ENCODE measurements at regions not wholly inside any gene's neighbourhood (a gene's known extent, or its start where the extent isn't known, plus 50 kb on each side); places are given as distances from the start of the nearest gene placed in this dataset.

GRCh38 chr1:239931341-239931740 lies 160.3 kb upstream of the FMN2 start:
- TF ChIP-seq EZH2phosphoT487 (IDR thresholded peaks at IDR 0.05; ENCODE audit: low read depth, severe bottlenecking, unreplicated experiment) (no peak), CTCF (IDR thresholded peaks at IDR 0.05; ENCODE audit: poor library complexity) (no peak), EZH2 (IDR thresholded peaks at IDR 0.05; ENCODE audit: borderline replicate concordance) (no peak)

Data from hepatocyte (in vitro differentiated cells).